ENCODE measurements at regions not wholly inside any gene's neighbourhood (a gene's known extent, or its start where the extent isn't known, plus 50 kb on each side); places are given as distances from the start of the nearest gene placed in this dataset.

- Histone ChIP-seq H3K36me3 (no peaks in the 10 kb centered on the region), H3K27ac (no peak overlapping the region), H3K27me3 (no peaks in the 10 kb centered on the region), H3K9me3 (no peaks in the 10 kb centered on the region), H3K4me3 (no peak overlapping the region), H3K4me1 (no peaks in the 10 kb centered on the region)
- intact Hi-C loops (cut with DNase I): no loop called here
- 50% methylated on average over 1 of the region's 3 CpGs for WGBS (ENCODE audit: insufficient coverage, low coverage, low lambda C conversion rate, missing lambda C conversion rate)
- DNase-seq (no peak), ATAC-seq (no peak)
- TF ChIP-seq POLR2A (IDR thresholded peaks at IDR 0.05) (no peak), CTCF (IDR thresholded peaks at IDR 0.05) (no peak)
Observed at GRCh38 chr7:25759748-25760147, 392.2 kb upstream of the NFE2L3 start.

GRCh38 chr7:25762511-25763462, 389.2 kb upstream of the NFE2L3 start:
- no peaks in the 10 kb centered on the region for H3K27me3 ChIP-seq
- ATAC-seq: no peak
- H3K9me3 ChIP-seq: no peaks in the 10 kb centered on the region
- no peak for DNase-seq
- no peak overlapping the region for H3K27ac ChIP-seq
- intact Hi-C loops (cut with DNase I): no loop called here
- H3K36me3 ChIP-seq: no peaks in the 10 kb centered on the region
- 55% methylated on average over 9 of the region's 12 CpGs for WGBS (ENCODE audit: insufficient coverage, low coverage, low lambda C conversion rate, missing lambda C conversion rate)
- H3K4me3 ChIP-seq: no peak overlapping the region
- H3K4me1 ChIP-seq: no peaks in the 10 kb centered on the region
- no peak for TF ChIP-seq POLR2A (IDR thresholded peaks at IDR 0.05)
- TF ChIP-seq CTCF (IDR thresholded peaks at IDR 0.05): no peak

GRCh38 chr7:25763463-25763860, 388.5 kb upstream of the NFE2L3 start:
- no peaks in the 10 kb centered on the region for H3K36me3 ChIP-seq
- no peak for TF ChIP-seq POLR2A (IDR thresholded peaks at IDR 0.05)
- no peak for TF ChIP-seq CTCF (IDR thresholded peaks at IDR 0.05)
- WGBS (ENCODE audit: insufficient coverage, low coverage, low lambda C conversion rate, missing lambda C conversion rate): 31% methylated on average over 3 of the region's 3 CpGs
- intact Hi-C loops (cut with DNase I): no loop called here
- H3K27me3 ChIP-seq: no peaks in the 10 kb centered on the region
- H3K9me3 ChIP-seq: no peaks in the 10 kb centered on the region
- no peak overlapping the region for H3K27ac ChIP-seq
- H3K4me3 ChIP-seq: no peak overlapping the region
- DNase-seq (no peak), ATAC-seq (no peak)
- no peaks in the 10 kb centered on the region for H3K4me1 ChIP-seq

GRCh38 chr7:25765110-25765655, 386.8 kb upstream of the NFE2L3 start:
- H3K4me3 ChIP-seq: no peak overlapping the region
- no peak overlapping the region for H3K27ac ChIP-seq
- intact Hi-C loops (cut with DNase I): no loop called here
- no peak for TF ChIP-seq POLR2A (IDR thresholded peaks at IDR 0.05)
- TF ChIP-seq CTCF (IDR thresholded peaks at IDR 0.05): no peak
- ATAC-seq (no peak), DNase-seq (no peak)
- no peaks in the 10 kb centered on the region for H3K27me3 ChIP-seq
- H3K36me3 ChIP-seq: no peaks in the 10 kb centered on the region
- 33% methylated on average over 1 of the region's 2 CpGs for WGBS (ENCODE audit: insufficient coverage, low coverage, low lambda C conversion rate, missing lambda C conversion rate)
- no peaks in the 10 kb centered on the region for H3K4me1 ChIP-seq
- no peaks in the 10 kb centered on the region for H3K9me3 ChIP-seq
